ENCODE measurements at regions not wholly inside any gene's neighbourhood (a gene's known extent, or its start where the extent isn't known, plus 50 kb on each side); places are given as distances from the start of the nearest gene placed in this dataset.

- no peak for TF ChIP-seq POLR2A (IDR thresholded peaks at IDR 0.05)
- TF ChIP-seq CTCF (IDR thresholded peaks at IDR 0.05) = no peak
These were observed 83.9 kb upstream of the MEF2A start for GRCh38 chr15:99481951-99482230.
